Prostate gland (tissue), 2 donors: ENCODE measurements at regions not wholly inside any gene's neighbourhood (a gene's known extent, or its start where the extent isn't known, plus 50 kb on each side); places are given as distances from the start of the nearest gene placed in this dataset.

Experiments
- CTCF ChIP-seq, 4 experiments: fragments of 200-600 bp in 2 of 4; fragments of 450-650 bp in 2 of 4; sonication (generic) in 2 of 4; IDR thresholded peaks; 1 replicate in 3 of 4; 2 replicates in 1 of 4; pipeline ENCODE4 v1.5.1; 2016 to 2019; ENCODE audit warnings: antibody characterized with exemption in 4 of 4, mild to moderate bottlenecking in 2 of 4, moderate library complexity in 2 of 4
- POLR2A ChIP-seq: fragments of 450-650 bp; IDR thresholded peaks from one replicate; pipeline ENCODE4 v1.6.1; 2016; ENCODE audit warnings: antibody characterized with exemption, mild to moderate bottlenecking

DNA sequence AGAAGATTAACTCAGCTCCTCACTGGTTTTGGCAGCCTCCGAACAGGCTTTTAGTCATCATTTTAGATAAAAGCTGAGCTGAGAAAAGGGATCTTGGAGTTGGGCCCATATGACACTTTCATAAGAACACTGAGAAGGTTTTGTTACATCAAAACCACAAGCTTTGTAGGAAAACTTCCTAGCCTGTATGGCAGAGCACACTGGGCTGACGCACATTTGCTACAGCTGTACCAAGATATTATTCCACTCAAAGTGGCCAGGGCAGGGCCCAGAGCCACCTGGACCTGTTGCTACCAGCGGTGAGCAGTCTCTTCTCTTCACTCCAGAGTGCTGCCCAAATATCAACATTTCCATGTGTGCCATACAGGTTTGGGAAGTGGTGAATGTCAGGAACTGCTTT lies 160.5 kb upstream of the CCDC54 start:
- TF ChIP-seq POLR2A (no peak), CTCF (IDR thresholded peaks at IDR 0.05) (no peak)
